ENCODE measurements at regions not wholly inside any gene's neighbourhood (a gene's known extent, or its start where the extent isn't known, plus 50 kb on each side); places are given as distances from the start of the nearest gene placed in this dataset.

DNA sequence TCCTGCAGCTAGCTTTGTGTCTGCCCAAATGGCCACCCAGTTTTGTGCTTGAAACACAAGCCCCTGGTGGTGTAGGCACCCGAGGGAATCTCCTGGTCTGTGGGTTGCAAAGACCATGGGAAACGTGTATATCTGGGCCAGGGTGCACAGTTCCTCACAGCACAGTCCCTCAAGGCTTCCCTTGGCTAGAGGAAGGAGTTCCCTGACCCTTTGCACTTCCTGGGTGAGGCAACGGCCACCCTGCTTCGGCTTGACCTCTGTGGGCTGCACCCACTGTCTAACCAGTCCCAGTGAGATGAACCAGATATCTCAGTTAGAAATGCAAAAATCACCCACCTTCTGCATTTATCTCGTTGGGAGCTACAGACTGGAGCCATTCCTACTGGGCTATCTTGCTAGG, 865.0 kb upstream of the ACO1 start:
- peak; percentile 47 for DNase-seq (ENCODE audit: low read depth)
- no peak for TF ChIP-seq CTCF (conservative IDR thresholded peaks at IDR 0.05; ENCODE audit: low read depth, low read length)
- no peak overlapping the region for H3K4me3 ChIP-seq (ENCODE audit: low read depth, low read length)

GRCh38 chr9:31519826-31520225, 864.6 kb upstream of the ACO1 start:
- DNase-seq (ENCODE audit: low read depth) = peak; percentile 85
- TF ChIP-seq CTCF (conservative IDR thresholded peaks at IDR 0.05; ENCODE audit: low read depth, low read length) = no peak
- no peak overlapping the region for H3K4me3 ChIP-seq (ENCODE audit: low read depth, low read length)

DNA sequence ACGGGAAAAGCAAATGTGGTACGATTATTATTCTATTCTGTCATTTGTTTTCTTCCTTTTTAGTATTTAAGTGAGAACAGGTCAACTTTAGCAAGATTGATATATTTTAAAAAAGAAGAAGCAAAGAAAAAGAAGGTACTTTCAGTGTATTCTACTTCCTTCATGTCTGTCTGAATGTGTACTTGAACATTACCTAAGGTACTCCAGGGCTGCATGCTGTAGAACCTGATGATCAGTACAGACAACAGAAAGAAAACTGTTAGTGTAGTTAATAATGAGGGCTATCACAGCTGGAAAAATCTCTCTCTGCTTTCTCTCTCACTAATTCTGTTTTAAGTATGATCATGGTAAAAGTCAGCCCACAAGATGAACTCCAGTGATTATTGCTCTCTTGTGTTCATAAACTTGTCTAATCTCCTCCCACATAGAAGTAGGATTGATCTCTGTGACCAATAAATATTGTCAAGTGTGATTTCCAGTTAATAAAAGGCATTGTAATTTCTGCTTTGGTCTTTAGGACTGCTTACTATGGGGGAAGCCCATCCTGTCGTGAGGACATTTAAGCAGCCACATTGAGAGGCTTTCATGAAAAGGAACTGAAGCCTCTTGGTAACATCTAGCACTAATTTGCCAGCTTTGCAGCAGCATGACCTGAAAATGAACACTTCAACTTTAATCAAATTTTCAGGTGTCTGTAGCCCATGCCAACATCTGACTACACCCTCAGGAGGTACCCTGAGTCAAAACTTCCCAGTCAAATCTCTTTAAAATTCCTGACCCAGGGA, 864.0 kb upstream of the ACO1 start:
- peak; percentile 17 for DNase-seq (ENCODE audit: low read depth)
- H3K4me3 ChIP-seq (ENCODE audit: low read depth, low read length) = no peak overlapping the region
- no peak for TF ChIP-seq CTCF (conservative IDR thresholded peaks at IDR 0.05; ENCODE audit: low read depth, low read length)

- no peak overlapping the region for H3K4me3 ChIP-seq (ENCODE audit: low read depth, low read length)
- DNase-seq (ENCODE audit: low read depth) = peak; percentile 27
- no peak for TF ChIP-seq CTCF (conservative IDR thresholded peaks at IDR 0.05; ENCODE audit: low read depth, low read length)
These were observed 848.8 kb upstream of the ACO1 start for GRCh38 chr9:31535651-31536050.

- no peak overlapping the region for H3K4me3 ChIP-seq (ENCODE audit: low read depth, low read length)
- TF ChIP-seq CTCF (conservative IDR thresholded peaks at IDR 0.05; ENCODE audit: low read depth, low read length) = no peak
- DNase-seq (ENCODE audit: low read depth) = no peak
These were observed 848.0 kb upstream of the ACO1 start for GRCh38 chr9:31536471-31536870.

DNA sequence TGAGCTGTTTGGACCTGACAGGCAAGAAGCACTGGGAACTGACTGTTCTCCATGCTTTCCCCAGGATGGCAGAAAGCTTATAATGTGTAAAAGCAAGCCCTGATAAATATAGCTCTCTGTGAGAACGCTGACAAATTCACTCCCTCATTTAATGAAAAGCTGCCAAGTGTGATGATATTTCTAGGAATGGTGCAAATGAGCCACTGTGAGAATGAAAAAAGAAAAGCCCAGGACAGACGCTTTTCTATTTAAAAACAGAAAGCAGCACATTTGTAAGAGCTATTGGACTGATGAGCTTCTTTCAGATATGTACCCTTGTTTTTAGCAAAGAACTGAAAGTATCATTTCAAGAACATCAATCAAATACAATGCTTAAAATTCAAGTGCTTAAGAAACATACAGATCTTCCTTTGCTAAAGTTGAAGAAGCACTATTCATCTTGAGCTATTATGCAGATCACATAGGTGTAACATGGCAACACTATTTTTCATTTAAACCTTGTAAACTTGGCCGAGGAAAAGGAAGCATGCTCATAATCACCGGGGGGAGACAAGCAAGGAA, 842.6 kb upstream of the ACO1 start:
- DNase-seq (ENCODE audit: low read depth) = peak; percentile 65
- no peak for TF ChIP-seq CTCF (conservative IDR thresholded peaks at IDR 0.05; ENCODE audit: low read depth, low read length)
- H3K4me3 ChIP-seq (ENCODE audit: low read depth, low read length) = no peak overlapping the region

Data from choroid plexus epithelial cell (primary cell).